Neural cell (in vitro differentiated cells): ENCODE measurements at regions not wholly inside any gene's neighbourhood (a gene's known extent, or its start where the extent isn't known, plus 50 kb on each side); places are given as distances from the start of the nearest gene placed in this dataset.

ENCODE experiments used
- EP300 ChIP-seq: fragments of 450-650 bp; conservative IDR thresholded peaks from 2 replicates; pipeline ENCODE4 v1.6.1; 2014; ENCODE audit warnings: antibody characterized with exemption, mild to moderate bottlenecking, moderate library complexity; ENCODE audit not compliant: poor library complexity, severe bottlenecking
- EZH2 ChIP-seq: fragments of 200-600, 300-800 bp; shearing (Covaris generic), sonication (generic); IDR thresholded peaks from 2 replicates; pipeline ENCODE4 v1.6.1; 2014; ENCODE audit warnings: antibody characterized with exemption, low read length, borderline replicate concordance, mild to moderate bottlenecking; ENCODE audit not compliant: insufficient read depth, poor library complexity, severe bottlenecking
- MXI1 ChIP-seq: fragments of 450-650 bp; conservative IDR thresholded peaks from 2 replicates; pipeline ENCODE4 v1.6.1; 2014; ENCODE audit warnings: antibody characterized with exemption, mild to moderate bottlenecking; ENCODE audit not compliant: poor library complexity, severe bottlenecking
- POLR2AphosphoS5 ChIP-seq: IDR thresholded peaks from 2 replicates; pipeline ENCODE4 v1.6.1; 2012
- RAD21 ChIP-seq: fragments of 450-650 bp; conservative IDR thresholded peaks from 2 replicates; pipeline ENCODE4 v1.6.1; 2014; ENCODE audit warnings: antibody characterized with exemption, mild to moderate bottlenecking, moderate library complexity
- SMC3 ChIP-seq: fragments of 450-650 bp; conservative IDR thresholded peaks from 2 replicates; pipeline ENCODE4 v1.6.1; 2014; ENCODE audit warnings: antibody characterized with exemption, mild to moderate bottlenecking, moderate library complexity; ENCODE audit not compliant: poor library complexity
- TAF1 ChIP-seq: IDR thresholded peaks from 2 replicates; pipeline ENCODE4 v1.6.1; 2012; ENCODE audit warnings: low read depth
- TF ChIP-seq, protein P1 (sequence below): fragments of 450-650 bp; IDR thresholded peaks from 2 replicates; pipeline ENCODE4 v1.5.1; 2014; ENCODE audit warnings: antibody characterized with exemption, mild to moderate bottlenecking, moderate library complexity; ENCODE audit not compliant: poor library complexity, severe bottlenecking
- TF ChIP-seq, protein P2 (sequence below): IDR thresholded peaks from 2 replicates; pipeline ENCODE4 v1.6.1; 2012; ENCODE audit warnings: borderline replicate concordance

GRCh38 chr2:228697456-228697855 is 516.0 kb upstream of the SPHKAP start:
- TF ChIP-seq, protein P1, sequence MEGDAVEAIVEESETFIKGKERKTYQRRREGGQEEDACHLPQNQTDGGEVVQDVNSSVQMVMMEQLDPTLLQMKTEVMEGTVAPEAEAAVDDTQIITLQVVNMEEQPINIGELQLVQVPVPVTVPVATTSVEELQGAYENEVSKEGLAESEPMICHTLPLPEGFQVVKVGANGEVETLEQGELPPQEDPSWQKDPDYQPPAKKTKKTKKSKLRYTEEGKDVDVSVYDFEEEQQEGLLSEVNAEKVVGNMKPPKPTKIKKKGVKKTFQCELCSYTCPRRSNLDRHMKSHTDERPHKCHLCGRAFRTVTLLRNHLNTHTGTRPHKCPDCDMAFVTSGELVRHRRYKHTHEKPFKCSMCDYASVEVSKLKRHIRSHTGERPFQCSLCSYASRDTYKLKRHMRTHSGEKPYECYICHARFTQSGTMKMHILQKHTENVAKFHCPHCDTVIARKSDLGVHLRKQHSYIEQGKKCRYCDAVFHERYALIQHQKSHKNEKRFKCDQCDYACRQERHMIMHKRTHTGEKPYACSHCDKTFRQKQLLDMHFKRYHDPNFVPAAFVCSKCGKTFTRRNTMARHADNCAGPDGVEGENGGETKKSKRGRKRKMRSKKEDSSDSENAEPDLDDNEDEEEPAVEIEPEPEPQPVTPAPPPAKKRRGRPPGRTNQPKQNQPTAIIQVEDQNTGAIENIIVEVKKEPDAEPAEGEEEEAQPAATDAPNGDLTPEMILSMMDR: no peak
- TF ChIP-seq EP300 (no peak), TAF1 (no peak), EZH2 (no peak), POLR2AphosphoS5 (no peak), RAD21 (no peak), MXI1 (no peak), SMC3 (no peak)
- TF ChIP-seq, protein P2, sequence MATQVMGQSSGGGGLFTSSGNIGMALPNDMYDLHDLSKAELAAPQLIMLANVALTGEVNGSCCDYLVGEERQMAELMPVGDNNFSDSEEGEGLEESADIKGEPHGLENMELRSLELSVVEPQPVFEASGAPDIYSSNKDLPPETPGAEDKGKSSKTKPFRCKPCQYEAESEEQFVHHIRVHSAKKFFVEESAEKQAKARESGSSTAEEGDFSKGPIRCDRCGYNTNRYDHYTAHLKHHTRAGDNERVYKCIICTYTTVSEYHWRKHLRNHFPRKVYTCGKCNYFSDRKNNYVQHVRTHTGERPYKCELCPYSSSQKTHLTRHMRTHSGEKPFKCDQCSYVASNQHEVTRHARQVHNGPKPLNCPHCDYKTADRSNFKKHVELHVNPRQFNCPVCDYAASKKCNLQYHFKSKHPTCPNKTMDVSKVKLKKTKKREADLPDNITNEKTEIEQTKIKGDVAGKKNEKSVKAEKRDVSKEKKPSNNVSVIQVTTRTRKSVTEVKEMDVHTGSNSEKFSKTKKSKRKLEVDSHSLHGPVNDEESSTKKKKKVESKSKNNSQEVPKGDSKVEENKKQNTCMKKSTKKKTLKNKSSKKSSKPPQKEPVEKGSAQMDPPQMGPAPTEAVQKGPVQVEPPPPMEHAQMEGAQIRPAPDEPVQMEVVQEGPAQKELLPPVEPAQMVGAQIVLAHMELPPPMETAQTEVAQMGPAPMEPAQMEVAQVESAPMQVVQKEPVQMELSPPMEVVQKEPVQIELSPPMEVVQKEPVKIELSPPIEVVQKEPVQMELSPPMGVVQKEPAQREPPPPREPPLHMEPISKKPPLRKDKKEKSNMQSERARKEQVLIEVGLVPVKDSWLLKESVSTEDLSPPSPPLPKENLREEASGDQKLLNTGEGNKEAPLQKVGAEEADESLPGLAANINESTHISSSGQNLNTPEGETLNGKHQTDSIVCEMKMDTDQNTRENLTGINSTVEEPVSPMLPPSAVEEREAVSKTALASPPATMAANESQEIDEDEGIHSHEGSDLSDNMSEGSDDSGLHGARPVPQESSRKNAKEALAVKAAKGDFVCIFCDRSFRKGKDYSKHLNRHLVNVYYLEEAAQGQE: no peak
